Prostate gland (tissue), 2 donors: ENCODE measurements at regions not wholly inside any gene's neighbourhood (a gene's known extent, or its start where the extent isn't known, plus 50 kb on each side); places are given as distances from the start of the nearest gene placed in this dataset.
A peak's percentile ranks its signal among the peaks of the same experiment; 100 is the strongest.

Source experiments
- DNase-seq: peaks from one replicate; pipeline ENCODE4 v3.0.0-alpha.2; 2019; ENCODE audit warnings: low spot score
- H3K27ac ChIP-seq, 2 donors: fragments of 200-600 bp; sonication (generic); 2 replicates each; pipeline ENCODE4 v1.5.1; 2017 to 2019
- H3K27me3 ChIP-seq: fragments of 200-600 bp; sonication (generic); replicated peaks from 2 replicates; pipeline ENCODE4 v1.5.1; 2019; ENCODE audit not compliant: insufficient read depth
- H3K36me3 ChIP-seq, 2 donors: fragments of 200-600 bp; sonication (generic); 1 replicate in 1 of 2; 2 replicates in 1 of 2; pipeline versions ENCODE4 v1.5.1 to v1.8.1; 2017 to 2019
- H3K4me1 ChIP-seq: fragments of 200-600 bp; sonication (generic); replicated peaks from 2 replicates; pipeline ENCODE4 v1.5.1; 2019
- H3K4me3 ChIP-seq, 2 donors: fragments of 200-600 bp; sonication (generic); 2 replicates each; pipeline ENCODE4 v1.5.1; 2017 to 2019
- H3K9me3 ChIP-seq: fragments of 200-600 bp; sonication (generic); 2 replicates; pipeline ENCODE4 v1.5.1; 2017
- CTCF ChIP-seq, 4 experiments: fragments of 200-600 bp in 2 of 4; fragments of 450-650 bp in 2 of 4; sonication (generic) in 2 of 4; IDR thresholded peaks; 1 replicate in 3 of 4; 2 replicates in 1 of 4; pipeline ENCODE4 v1.5.1; 2016 to 2019; ENCODE audit warnings: antibody characterized with exemption in 4 of 4, mild to moderate bottlenecking in 2 of 4, moderate library complexity in 2 of 4
- POLR2A ChIP-seq: fragments of 450-650 bp; IDR thresholded peaks from one replicate; pipeline ENCODE4 v1.6.1; 2016; ENCODE audit warnings: antibody characterized with exemption, mild to moderate bottlenecking
- POLR2AphosphoS5 ChIP-seq: sonication (generic); formaldehyde crosslinking; IDR thresholded peaks from one replicate; pipeline ENCODE4 v1.6.1; 2017; ENCODE audit warnings: antibody characterized with exemption
- WGBS: methylation state at CpG from one replicate; pipeline ENCODE4 v1.1.5; 2018; 5-methylcytosine and 5-hydroxymethylcytosine counted together
- intact Hi-C: fragments of 100-400 bp; cut with DNase I; formaldehyde crosslinking; loops from one replicate; pipeline ENCODE4 v1.14.2; 2022

- Histone ChIP-seq H3K9me3 (no peaks in the 10 kb centered on the region), H3K36me3 (no peaks in the 10 kb centered on the region), H3K27me3 (no peaks in the 10 kb centered on the region), H3K27ac (peak overlapping the region in 1 of 2 donors; percentile 35), H3K4me3 (no peak overlapping the region), H3K4me1 (peaks cover 5% of the 10 kb centered on the region)
- no peak for DNase-seq
- 85% methylated on average over 8 of the region's 8 CpGs for WGBS
- TF ChIP-seq CTCF (IDR thresholded peaks at IDR 0.05): no peak
- no peak for TF ChIP-seq POLR2AphosphoS5
- TF ChIP-seq POLR2A: no peak
- intact Hi-C loops: no loop called here
These were observed 297.7 kb downstream of the DEPDC1B start for GRCh38 chr5:60402161-60402785.

GRCh38 chr5:60401526-60401925 lies 298.4 kb downstream of the DEPDC1B start:
- WGBS: 57% methylated on average over 7 of the region's 7 CpGs
- no peak overlapping the region for H3K27ac ChIP-seq
- TF ChIP-seq POLR2AphosphoS5 (no peak), POLR2A (no peak), CTCF (IDR thresholded peaks at IDR 0.05) (no peak)
- no peak for DNase-seq
- H3K27me3 ChIP-seq: no peaks in the 10 kb centered on the region
- intact Hi-C loops: no loop called here
- peaks cover 5% of the 10 kb centered on the region for H3K4me1 ChIP-seq
- no peaks in the 10 kb centered on the region for H3K9me3 ChIP-seq
- no peak overlapping the region for H3K4me3 ChIP-seq
- H3K36me3 ChIP-seq: no peaks in the 10 kb centered on the region

- no peak for TF ChIP-seq CTCF (IDR thresholded peaks at IDR 0.05)
- no peak for TF ChIP-seq POLR2AphosphoS5
- TF ChIP-seq POLR2A: no peak
- H3K4me3 ChIP-seq: no peak overlapping the region
- intact Hi-C loops: no loop called here
- no peaks in the 10 kb centered on the region for H3K36me3 ChIP-seq
- no peaks in the 10 kb centered on the region for H3K27me3 ChIP-seq
- no peak for DNase-seq
- H3K27ac ChIP-seq: no peak overlapping the region
- 98% methylated on average over 4 of the region's 4 CpGs for WGBS
- no peaks in the 10 kb centered on the region for H3K9me3 ChIP-seq
- H3K4me1 ChIP-seq: peaks cover 5% of the 10 kb centered on the region
These were observed 300.5 kb downstream of the DEPDC1B start for GRCh38 chr5:60399507-60399906.

- H3K27ac ChIP-seq: no peak overlapping the region
- DNase-seq: no peak
- no peak overlapping the region for H3K4me3 ChIP-seq
- H3K4me1 ChIP-seq: no peaks in the 10 kb centered on the region
- no peaks in the 10 kb centered on the region for H3K9me3 ChIP-seq
- no peaks in the 10 kb centered on the region for H3K36me3 ChIP-seq
- intact Hi-C loops: no loop called here
- WGBS: 87% methylated on average over 5 of the region's 5 CpGs
- no peaks in the 10 kb centered on the region for H3K27me3 ChIP-seq
- no peak for TF ChIP-seq CTCF (IDR thresholded peaks at IDR 0.05)
- no peak for TF ChIP-seq POLR2AphosphoS5
- TF ChIP-seq POLR2A: no peak
These were observed 304.1 kb downstream of the DEPDC1B start for GRCh38 chr5:60395712-60396329.

- Histone ChIP-seq H3K27me3 (no peaks in the 10 kb centered on the region), H3K27ac (peak overlapping the region; percentile 49 to 64), H3K4me1 (peaks cover 5% of the 10 kb centered on the region), H3K4me3 (no peak overlapping the region), H3K36me3 (no peaks in the 10 kb centered on the region), H3K9me3 (no peaks in the 10 kb centered on the region)
- 20% methylated on average over 2 of the region's 2 CpGs for WGBS
- DNase-seq: no peak
- intact Hi-C loops: no loop called here
- peak; percentile 67 for TF ChIP-seq POLR2AphosphoS5
- peak in 1 of 4 experiments; percentile 12 for TF ChIP-seq CTCF (IDR thresholded peaks at IDR 0.05)
- TF ChIP-seq POLR2A: no peak
These were observed 312.9 kb downstream of the DEPDC1B start for GRCh38 chr5:60387051-60387440.
